RWPE1 (cell line): ENCODE measurements at regions not wholly inside any gene's neighbourhood (a gene's known extent, or its start where the extent isn't known, plus 50 kb on each side); places are given as distances from the start of the nearest gene placed in this dataset.

Experiments used
- CTCF ChIA-PET: fragments of 350-600 bp; sonication (Branson Sonifier 250); formaldehyde crosslinking; extraction: SDS; loops from one replicate; lab custom pipeline; 2021; lab: Yijun Ruan, JAX
- POLR2A ChIA-PET: fragments of 400-600 bp; formaldehyde crosslinking; extraction: SDS; loops from one replicate; lab custom pipeline; 2020; ENCODE audit warnings: antibody characterized with exemption; ENCODE audit not compliant: low non-redundant PET; lab: Yijun Ruan, JAX
- DNase-seq: peaks from one replicate; pipeline ENCODE4 v3.0.0; 2012; ENCODE audit warnings: low spot score
- H3K27ac ChIP-seq: fragments of 450-650 bp; 2 replicates; pipeline ENCODE4 v1.5.1; 2017
- CTCF ChIP-seq: fragments of 450-650 bp; conservative IDR thresholded peaks from 2 replicates; pipeline ENCODE4 v1.5.1; 2017; ENCODE audit warnings: low read depth, mild to moderate bottlenecking

GRCh38 chr2:193749485-193749884 is 1554.8 kb upstream of the TMEFF2 start:
- no peak overlapping the region for H3K27ac ChIP-seq
- no peak for TF ChIP-seq CTCF
- POLR2A ChIA-PET: no interaction called here
- CTCF ChIA-PET: no interaction called here
- DNase-seq: no peak

GRCh38 chr2:193743089-193743488 is 1548.4 kb upstream of the TMEFF2 start:
- DNase-seq: no peak
- ChIA-PET POLR2A (no interaction called here), CTCF (no interaction called here)
- TF ChIP-seq CTCF: no peak
- H3K27ac ChIP-seq: no peak overlapping the region

- ChIA-PET POLR2A (no interaction called here), CTCF (no interaction called here)
Measured at GRCh38 chr2:193738892-193739291, 1544.2 kb upstream of the TMEFF2 start.

GRCh38 chr2:193712912-193713311 is 1518.2 kb upstream of the TMEFF2 start:
- TF ChIP-seq CTCF: no peak
- POLR2A ChIA-PET: no interaction called here

More at GRCh38 chr2:193738892-193739291, 1544.2 kb upstream of the TMEFF2 start:
- H3K27ac ChIP-seq: no peak overlapping the region
- no peak for DNase-seq
- no peak for TF ChIP-seq CTCF

GRCh38 chr2:193703411-193703810 is 1508.7 kb upstream of the TMEFF2 start:
- ChIA-PET CTCF (no interaction called here), POLR2A (no interaction called here)
- no peak for TF ChIP-seq CTCF
- no peak for DNase-seq
- no peak overlapping the region for H3K27ac ChIP-seq

More at GRCh38 chr2:193712912-193713311, 1518.2 kb upstream of the TMEFF2 start:
- CTCF ChIA-PET: interaction anchor here (0.6 kb wide), 1 partner anchor 507 kb away, joined by 4 read pairs; no protein-coding TSS in a partner anchor
- DNase-seq: no peak
- no peak overlapping the region for H3K27ac ChIP-seq

- no peak for TF ChIP-seq CTCF
- H3K27ac ChIP-seq: no peak overlapping the region
- no peak for DNase-seq
- ChIA-PET CTCF (interaction anchor here (0.6 kb wide), 1 partner anchor 42 kb away, joined by 3 read pairs; no protein-coding TSS in a partner anchor), POLR2A (no interaction called here)
Measured at GRCh38 chr2:193701484-193701883, 1506.8 kb upstream of the TMEFF2 start.
